IPS-NIHi7 (cell line): ENCODE measurements at regions not wholly inside any gene's neighbourhood (a gene's known extent, or its start where the extent isn't known, plus 50 kb on each side); places are given as distances from the start of the nearest gene placed in this dataset.
A peak's percentile ranks its signal among the peaks of the same experiment; 100 is the strongest.

ENCODE experiments used
- DNase-seq: peaks from one replicate; pipeline ENCODE4 v3.0.0; 2012; ENCODE audit warnings: mixed read lengths; ENCODE audit errors: extremely low spot score

- DNase-seq = no peak
Measured at GRCh38 chr5:56622141-56622540, 193.2 kb upstream of the MAP3K1 start.

GRCh38 chr5:56620903-56621677 is 194.3 kb upstream of the MAP3K1 start:
- no peak for DNase-seq

- no peak for DNase-seq
Measured at GRCh38 chr5:56617998-56618397, 197.4 kb upstream of the MAP3K1 start.

- DNase-seq = no peak
Measured at GRCh38 chr5:56616454-56617160, 198.7 kb upstream of the MAP3K1 start.

- DNase-seq = no peak
Measured at GRCh38 chr5:56615361-56616153, 199.8 kb upstream of the MAP3K1 start.

- DNase-seq = no peak
Measured at GRCh38 chr5:56612759-56613158, 202.6 kb upstream of the MAP3K1 start.

GRCh38 chr5:56612353-56612752 is 203.0 kb upstream of the MAP3K1 start:
- no peak for DNase-seq

GRCh38 chr5:56610093-56610698 is 205.2 kb upstream of the MAP3K1 start:
- no peak for DNase-seq

- DNase-seq = no peak
Measured at GRCh38 chr5:56608217-56608925, 207.0 kb upstream of the MAP3K1 start.

GRCh38 chr5:56607551-56607950 is 207.8 kb upstream of the MAP3K1 start:
- peak; percentile 50 for DNase-seq

- DNase-seq = no peak
Measured at GRCh38 chr5:56607074-56607473, 208.3 kb upstream of the MAP3K1 start.

GRCh38 chr5:56606192-56606591 is 209.2 kb upstream of the MAP3K1 start:
- no peak for DNase-seq

GRCh38 chr5:56605231-56605630 is 210.1 kb upstream of the MAP3K1 start:
- DNase-seq = no peak

GRCh38 chr5:56601641-56602071 is 213.7 kb upstream of the MAP3K1 start:
- no peak for DNase-seq

- DNase-seq = no peak
Measured at GRCh38 chr5:56598941-56599340, 216.4 kb upstream of the MAP3K1 start.

GRCh38 chr5:56596155-56596554 is 219.2 kb upstream of the MAP3K1 start:
- DNase-seq = no peak

GRCh38 chr5:56595566-56595965 is 219.8 kb upstream of the MAP3K1 start:
- DNase-seq = no peak

GRCh38 chr5:56594792-56595191 is 220.6 kb upstream of the MAP3K1 start:
- no peak for DNase-seq

GRCh38 chr5:56591081-56591480 is 224.3 kb upstream of the MAP3K1 start:
- no peak for DNase-seq

GRCh38 chr5:56589481-56589860 is 225.9 kb upstream of the MAP3K1 start:
- DNase-seq = no peak
